C4-2B (cell line): ENCODE measurements at regions not wholly inside any gene's neighbourhood (a gene's known extent, or its start where the extent isn't known, plus 50 kb on each side); places are given as distances from the start of the nearest gene placed in this dataset.

Source experiments
- H3K27ac ChIP-seq: fragments of 450-650 bp; 2 replicates; pipeline ENCODE4 v1.5.1; 2017
- ZFX ChIP-seq: fragments of 450-650 bp; IDR thresholded peaks from 2 replicates; pipeline ENCODE4 v1.6.1; 2017
- TF ChIP-seq, protein P1 (sequence below): fragments of 450-650 bp; conservative IDR thresholded peaks from 2 replicates; pipeline ENCODE4 v1.5.1; 2017; ENCODE audit warnings: mild to moderate bottlenecking

DNA sequence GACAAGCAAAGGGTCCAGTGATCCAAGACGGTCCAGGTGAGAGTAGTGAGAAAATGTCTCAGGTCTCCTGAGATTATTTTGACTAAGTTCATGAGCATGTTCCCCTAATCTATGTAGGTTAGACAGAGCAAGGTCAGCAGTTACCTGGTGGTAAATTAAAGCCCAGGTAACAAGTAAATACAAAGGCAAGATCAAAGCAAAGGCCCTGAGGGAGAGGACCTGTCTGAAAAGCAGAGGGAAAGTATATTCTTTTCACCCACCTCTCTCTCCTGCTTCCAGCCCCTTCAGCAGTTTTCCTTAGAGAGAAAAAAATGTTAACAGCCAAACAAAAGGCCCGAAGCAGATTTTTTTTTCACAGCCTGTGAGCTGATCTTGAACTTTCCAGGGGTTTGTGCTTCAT lies 302.7 kb downstream of the MAP2K6 start:
- no peak overlapping the region for H3K27ac ChIP-seq
- TF ChIP-seq, protein P1, sequence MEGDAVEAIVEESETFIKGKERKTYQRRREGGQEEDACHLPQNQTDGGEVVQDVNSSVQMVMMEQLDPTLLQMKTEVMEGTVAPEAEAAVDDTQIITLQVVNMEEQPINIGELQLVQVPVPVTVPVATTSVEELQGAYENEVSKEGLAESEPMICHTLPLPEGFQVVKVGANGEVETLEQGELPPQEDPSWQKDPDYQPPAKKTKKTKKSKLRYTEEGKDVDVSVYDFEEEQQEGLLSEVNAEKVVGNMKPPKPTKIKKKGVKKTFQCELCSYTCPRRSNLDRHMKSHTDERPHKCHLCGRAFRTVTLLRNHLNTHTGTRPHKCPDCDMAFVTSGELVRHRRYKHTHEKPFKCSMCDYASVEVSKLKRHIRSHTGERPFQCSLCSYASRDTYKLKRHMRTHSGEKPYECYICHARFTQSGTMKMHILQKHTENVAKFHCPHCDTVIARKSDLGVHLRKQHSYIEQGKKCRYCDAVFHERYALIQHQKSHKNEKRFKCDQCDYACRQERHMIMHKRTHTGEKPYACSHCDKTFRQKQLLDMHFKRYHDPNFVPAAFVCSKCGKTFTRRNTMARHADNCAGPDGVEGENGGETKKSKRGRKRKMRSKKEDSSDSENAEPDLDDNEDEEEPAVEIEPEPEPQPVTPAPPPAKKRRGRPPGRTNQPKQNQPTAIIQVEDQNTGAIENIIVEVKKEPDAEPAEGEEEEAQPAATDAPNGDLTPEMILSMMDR: no peak
- no peak for TF ChIP-seq ZFX

DNA sequence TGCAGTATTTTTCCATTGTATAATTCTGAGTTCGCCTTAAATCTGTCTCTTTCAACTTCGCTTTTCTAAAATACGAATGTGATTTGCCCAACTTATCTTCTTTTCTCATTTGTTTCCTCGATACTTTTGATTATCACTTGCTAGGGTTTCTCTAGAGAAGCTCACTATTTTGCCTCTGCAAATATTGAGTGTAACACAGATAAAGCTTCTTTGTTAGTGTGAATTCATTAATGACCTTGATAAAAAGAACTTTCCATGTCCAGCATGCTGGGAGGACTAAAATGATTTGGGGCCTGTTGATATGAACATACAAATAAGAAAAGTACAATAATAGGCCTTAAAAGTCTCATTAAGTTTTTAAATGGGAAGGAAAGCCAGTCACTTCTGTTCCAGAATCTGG lies 303.3 kb downstream of the MAP2K6 start:
- no peak for TF ChIP-seq ZFX
- TF ChIP-seq, protein P1: no peak

DNA sequence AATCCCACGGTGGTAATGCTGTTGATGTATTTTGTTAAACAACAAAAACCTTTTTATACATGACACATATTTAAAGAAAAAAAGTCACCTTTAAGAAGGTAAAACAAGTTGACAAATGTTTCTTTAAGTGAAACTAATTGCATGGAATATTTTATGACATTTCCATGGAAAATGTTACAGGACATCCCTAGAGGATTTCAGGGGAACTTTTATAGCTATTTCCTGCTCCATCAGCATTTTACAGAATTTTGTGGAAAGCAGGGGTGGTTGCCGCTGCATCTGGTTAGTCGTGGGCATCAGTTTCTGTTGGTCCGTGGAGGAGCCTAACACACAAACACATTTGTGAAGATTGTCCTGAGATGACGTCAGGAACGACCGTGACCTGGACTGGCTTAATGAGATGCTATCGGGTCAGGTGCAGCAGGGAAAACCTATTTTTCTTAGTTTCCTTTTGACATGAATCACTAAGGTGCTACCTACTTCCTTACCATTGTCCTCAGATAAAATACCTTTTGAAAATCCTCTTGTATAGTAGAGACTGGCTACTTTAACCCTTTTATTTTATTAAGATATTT lies 305.1 kb downstream of the MAP2K6 start:
- TF ChIP-seq, protein P1: no peak
- no peak for TF ChIP-seq ZFX
- no peak overlapping the region for H3K27ac ChIP-seq

More for the DNA sequence above, 303.3 kb downstream of the MAP2K6 start:
- no peak overlapping the region for H3K27ac ChIP-seq

DNA sequence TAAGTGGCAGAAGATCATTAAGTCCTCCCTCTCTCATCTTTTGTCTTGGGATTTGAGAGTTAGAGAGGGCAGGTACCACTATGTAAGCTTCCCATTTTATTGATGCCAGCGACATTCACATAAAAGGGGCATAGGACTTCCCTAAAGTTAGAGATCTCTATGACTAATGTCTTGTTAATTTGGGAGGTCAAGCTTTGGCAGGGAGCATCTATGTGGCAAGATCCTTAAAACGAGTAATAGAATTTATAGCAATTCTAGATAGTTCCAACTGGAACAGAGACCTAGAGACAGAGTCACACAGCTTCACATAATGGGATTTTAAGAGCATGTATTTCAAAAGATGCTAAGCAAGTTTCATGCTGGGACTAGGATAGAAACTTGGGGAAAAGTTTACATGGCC lies 308.0 kb downstream of the MAP2K6 start:
- no peak for TF ChIP-seq ZFX
- TF ChIP-seq, protein P1: no peak
- H3K27ac ChIP-seq: no peak overlapping the region

DNA sequence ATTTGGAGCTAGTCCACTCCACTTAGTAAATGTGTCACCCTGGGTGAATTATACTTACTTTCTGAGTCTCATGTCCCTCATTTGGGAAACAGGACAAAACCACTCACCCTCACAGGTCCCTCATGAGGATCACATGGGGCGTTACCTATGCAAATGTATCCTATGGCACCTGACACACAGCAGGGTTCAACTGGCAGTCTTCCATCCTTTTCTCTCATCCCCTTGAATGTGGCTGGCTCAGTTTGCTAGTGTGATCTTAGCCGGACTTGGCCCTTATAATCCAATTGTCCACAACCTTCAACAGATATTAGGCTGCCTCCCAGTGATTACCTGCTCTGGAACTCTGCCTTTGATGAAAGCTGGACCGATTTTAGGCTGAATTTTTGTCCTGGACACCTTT lies 308.8 kb downstream of the MAP2K6 start:
- no peak for TF ChIP-seq ZFX
- TF ChIP-seq, protein P1: no peak
- H3K27ac ChIP-seq: no peak overlapping the region

DNA sequence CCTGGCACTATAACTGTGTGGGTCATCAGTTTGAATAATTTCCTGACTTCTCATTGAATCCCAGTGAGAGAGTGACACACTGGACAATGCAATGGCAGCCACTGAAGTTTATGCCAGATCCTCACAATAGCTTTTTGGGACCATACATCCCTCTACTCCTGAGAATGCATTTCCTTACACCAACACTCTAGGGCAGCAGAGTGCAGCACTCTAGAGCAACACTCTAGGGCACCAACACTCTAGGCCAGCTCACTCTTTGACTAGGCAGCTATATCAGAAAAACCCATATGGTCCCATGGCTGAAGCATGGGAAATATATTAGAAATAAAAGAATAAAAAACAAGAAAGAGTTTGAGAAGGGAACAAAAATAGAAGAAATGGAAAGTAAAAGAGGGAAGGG lies 309.2 kb downstream of the MAP2K6 start:
- TF ChIP-seq, protein P1: no peak
- TF ChIP-seq ZFX: no peak
- no peak overlapping the region for H3K27ac ChIP-seq

DNA sequence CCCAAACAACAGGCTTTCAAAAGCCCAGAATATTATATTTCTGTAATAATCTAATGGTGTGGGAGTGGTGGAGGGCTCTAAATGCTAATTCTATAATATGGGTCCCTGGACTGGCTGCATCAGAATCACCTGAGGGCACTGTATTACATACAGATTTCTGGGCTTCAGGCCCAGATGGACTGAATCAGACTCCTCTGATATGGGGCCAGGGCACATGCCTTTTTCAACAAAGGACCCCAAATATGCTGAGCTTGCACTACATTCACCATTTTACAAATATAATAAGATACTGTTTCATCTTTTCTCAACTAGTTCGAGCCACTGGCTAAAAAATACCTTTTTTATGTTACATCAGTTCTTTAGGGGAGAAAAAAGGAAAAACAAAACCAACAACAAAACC lies 309.7 kb downstream of the MAP2K6 start:
- no peak for TF ChIP-seq ZFX
- TF ChIP-seq, protein P1: no peak
- no peak overlapping the region for H3K27ac ChIP-seq
